ENCODE measurements at regions not wholly inside any gene's neighbourhood (a gene's known extent, or its start where the extent isn't known, plus 50 kb on each side); places are given as distances from the start of the nearest gene placed in this dataset.

DNA sequence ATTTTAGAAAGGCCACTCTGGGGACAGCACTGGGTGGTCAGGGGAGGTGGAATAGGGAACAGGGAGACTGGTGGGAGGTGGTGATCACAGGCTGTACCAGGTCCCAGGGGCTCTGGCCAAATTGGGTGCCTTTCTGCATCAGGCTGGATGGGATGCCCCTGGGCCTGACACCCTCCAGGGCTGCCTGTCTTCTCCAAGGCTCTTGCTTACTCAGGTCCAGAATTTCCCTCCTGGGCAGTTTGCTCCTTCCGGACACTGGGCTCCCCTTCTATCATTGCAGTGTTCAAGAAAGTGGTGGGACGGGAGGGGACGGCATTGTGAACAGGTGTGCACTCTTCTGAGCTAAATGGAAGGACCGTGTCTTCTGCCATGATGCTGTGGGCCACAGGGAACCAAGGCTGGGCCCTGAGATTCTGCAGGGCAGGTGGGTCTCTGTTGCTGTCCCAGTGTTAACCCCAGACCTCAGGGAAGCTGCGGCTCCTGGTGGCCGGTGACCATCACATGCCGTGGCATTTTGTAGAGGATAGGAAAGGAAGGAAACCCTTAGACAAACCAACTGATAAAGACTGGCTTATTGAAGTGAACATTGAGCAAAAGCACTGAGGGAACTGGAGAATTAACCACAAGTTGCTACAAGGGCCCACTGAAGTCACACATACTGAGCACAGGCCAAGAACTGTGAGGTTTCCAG is 93.7 kb upstream of the HS6ST1 start:
- no peak for DNase-seq (ENCODE audit: low read depth in 1 of 2, low spot score in 1 of 2)
- H3K4me3 ChIP-seq (replicated peaks; ENCODE audit: insufficient read depth, low read length) = no peak overlapping the region
- no peaks in the 10 kb centered on the region for H3K27me3 ChIP-seq (ENCODE audit: insufficient read depth, poor library complexity, severe bottlenecking)
- no peak overlapping the region for H3K27ac ChIP-seq (replicated peaks)
- TF ChIP-seq, protein P1, sequence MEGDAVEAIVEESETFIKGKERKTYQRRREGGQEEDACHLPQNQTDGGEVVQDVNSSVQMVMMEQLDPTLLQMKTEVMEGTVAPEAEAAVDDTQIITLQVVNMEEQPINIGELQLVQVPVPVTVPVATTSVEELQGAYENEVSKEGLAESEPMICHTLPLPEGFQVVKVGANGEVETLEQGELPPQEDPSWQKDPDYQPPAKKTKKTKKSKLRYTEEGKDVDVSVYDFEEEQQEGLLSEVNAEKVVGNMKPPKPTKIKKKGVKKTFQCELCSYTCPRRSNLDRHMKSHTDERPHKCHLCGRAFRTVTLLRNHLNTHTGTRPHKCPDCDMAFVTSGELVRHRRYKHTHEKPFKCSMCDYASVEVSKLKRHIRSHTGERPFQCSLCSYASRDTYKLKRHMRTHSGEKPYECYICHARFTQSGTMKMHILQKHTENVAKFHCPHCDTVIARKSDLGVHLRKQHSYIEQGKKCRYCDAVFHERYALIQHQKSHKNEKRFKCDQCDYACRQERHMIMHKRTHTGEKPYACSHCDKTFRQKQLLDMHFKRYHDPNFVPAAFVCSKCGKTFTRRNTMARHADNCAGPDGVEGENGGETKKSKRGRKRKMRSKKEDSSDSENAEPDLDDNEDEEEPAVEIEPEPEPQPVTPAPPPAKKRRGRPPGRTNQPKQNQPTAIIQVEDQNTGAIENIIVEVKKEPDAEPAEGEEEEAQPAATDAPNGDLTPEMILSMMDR (IDR thresholded peaks at IDR 0.05; ENCODE audit: insufficient read depth, low read length) = no peak
- TF ChIP-seq, protein P2, sequence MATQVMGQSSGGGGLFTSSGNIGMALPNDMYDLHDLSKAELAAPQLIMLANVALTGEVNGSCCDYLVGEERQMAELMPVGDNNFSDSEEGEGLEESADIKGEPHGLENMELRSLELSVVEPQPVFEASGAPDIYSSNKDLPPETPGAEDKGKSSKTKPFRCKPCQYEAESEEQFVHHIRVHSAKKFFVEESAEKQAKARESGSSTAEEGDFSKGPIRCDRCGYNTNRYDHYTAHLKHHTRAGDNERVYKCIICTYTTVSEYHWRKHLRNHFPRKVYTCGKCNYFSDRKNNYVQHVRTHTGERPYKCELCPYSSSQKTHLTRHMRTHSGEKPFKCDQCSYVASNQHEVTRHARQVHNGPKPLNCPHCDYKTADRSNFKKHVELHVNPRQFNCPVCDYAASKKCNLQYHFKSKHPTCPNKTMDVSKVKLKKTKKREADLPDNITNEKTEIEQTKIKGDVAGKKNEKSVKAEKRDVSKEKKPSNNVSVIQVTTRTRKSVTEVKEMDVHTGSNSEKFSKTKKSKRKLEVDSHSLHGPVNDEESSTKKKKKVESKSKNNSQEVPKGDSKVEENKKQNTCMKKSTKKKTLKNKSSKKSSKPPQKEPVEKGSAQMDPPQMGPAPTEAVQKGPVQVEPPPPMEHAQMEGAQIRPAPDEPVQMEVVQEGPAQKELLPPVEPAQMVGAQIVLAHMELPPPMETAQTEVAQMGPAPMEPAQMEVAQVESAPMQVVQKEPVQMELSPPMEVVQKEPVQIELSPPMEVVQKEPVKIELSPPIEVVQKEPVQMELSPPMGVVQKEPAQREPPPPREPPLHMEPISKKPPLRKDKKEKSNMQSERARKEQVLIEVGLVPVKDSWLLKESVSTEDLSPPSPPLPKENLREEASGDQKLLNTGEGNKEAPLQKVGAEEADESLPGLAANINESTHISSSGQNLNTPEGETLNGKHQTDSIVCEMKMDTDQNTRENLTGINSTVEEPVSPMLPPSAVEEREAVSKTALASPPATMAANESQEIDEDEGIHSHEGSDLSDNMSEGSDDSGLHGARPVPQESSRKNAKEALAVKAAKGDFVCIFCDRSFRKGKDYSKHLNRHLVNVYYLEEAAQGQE (IDR thresholded peaks at IDR 0.05; ENCODE audit: insufficient replicate concordance, low read depth) = no peak
- no peak for TF ChIP-seq POLR2AphosphoS5 (IDR thresholded peaks at IDR 0.05; ENCODE audit: low read depth)
- TF ChIP-seq GABPA (IDR thresholded peaks at IDR 0.05; ENCODE audit: low read depth) = no peak

DNA sequence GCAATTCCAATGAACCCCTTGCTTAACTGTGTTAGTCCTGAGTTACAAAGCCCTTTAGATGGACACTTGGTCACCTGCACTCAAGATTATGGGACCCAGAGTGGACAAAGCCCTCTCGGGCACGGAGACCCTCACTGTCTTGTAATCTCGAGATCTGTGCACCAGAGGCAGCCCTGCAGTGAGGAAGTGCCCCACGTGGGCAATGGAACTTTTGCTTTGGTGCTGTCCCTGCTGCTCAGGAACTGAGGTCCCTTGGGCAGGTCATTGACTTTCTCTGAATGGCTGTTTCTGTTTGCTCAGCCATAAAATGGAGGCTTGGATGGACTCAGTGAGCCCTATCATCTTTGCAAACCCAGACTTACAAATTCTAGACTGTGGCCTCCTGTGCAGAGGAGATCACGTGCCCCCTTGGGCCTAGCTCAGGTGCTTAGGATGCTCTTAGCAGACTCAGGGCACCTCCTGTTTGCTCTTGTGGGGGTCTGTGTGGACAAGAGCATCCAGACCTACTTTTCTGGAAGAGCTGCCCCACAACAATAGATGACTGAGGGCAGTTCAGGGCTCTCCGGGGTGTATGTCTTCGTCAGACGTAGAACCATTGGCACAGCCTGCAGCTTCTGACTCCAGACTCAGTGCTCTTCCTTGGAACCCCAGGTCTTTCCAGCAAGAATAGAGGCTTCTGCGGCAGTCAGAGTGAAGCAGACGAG is 94.5 kb upstream of the HS6ST1 start:
- Histone ChIP-seq H3K27ac (replicated peaks) (no peak overlapping the region), H3K4me3 (replicated peaks; ENCODE audit: insufficient read depth, low read length) (no peak overlapping the region), H3K27me3 (ENCODE audit: insufficient read depth, poor library complexity, severe bottlenecking) (no peaks in the 10 kb centered on the region)
- no peak for DNase-seq (ENCODE audit: low read depth in 1 of 2, low spot score in 1 of 2)
- TF ChIP-seq, protein P2 (IDR thresholded peaks at IDR 0.05; ENCODE audit: insufficient replicate concordance, low read depth) = no peak
- TF ChIP-seq SPI1 (IDR thresholded peaks at IDR 0.05; ENCODE audit: borderline replicate concordance, low read depth) = peak; percentile 54; the same call in 1 of the 2 replicates

DNA sequence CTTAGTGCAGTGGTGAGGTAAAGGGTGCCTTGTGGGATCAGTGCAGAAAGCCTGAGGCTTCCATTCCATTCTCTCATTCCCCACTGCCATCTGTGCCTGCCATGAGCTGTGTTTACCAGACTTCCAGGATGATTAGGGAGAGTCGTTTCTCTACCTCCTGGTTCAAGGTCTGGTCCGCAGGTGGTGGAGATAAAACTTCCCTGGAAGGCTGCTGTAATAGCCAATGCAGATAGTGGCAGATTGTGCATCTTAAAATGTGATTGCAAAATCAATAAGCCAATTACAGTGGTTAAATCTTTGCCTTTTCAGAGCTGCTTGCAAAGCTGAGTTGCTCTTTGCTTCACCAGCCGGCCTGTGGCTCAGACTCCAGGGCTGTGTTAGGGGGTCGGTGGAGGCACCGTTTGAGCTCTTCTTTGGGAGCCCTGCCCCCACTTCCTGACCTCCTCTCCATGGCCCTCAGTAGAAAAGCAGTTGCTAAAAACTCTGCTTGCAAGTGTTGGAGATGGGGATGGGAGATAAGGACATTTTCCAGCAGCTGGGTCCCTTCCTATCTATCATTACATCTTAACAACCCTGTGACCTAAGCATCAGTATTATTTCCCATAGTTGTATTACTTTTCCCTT is 95.2 kb upstream of the HS6ST1 start:
- Histone ChIP-seq H3K27me3 (ENCODE audit: insufficient read depth, poor library complexity, severe bottlenecking) (no peaks in the 10 kb centered on the region), H3K4me3 (replicated peaks; ENCODE audit: insufficient read depth, low read length) (no peak overlapping the region), H3K27ac (replicated peaks) (no peak overlapping the region)
- TF ChIP-seq, protein P2 (IDR thresholded peaks at IDR 0.05; ENCODE audit: insufficient replicate concordance, low read depth) = no peak
- no peak for TF ChIP-seq GABPA (IDR thresholded peaks at IDR 0.05; ENCODE audit: low read depth)
- no peak for TF ChIP-seq POLR2AphosphoS5 (IDR thresholded peaks at IDR 0.05; ENCODE audit: low read depth)
- no peak for TF ChIP-seq SPI1 (IDR thresholded peaks at IDR 0.05; ENCODE audit: borderline replicate concordance, low read depth)
- TF ChIP-seq, protein P1 (IDR thresholded peaks at IDR 0.05; ENCODE audit: insufficient read depth, low read length) = no peak
- no peak for DNase-seq (ENCODE audit: low read depth in 1 of 2, low spot score in 1 of 2)

Data from HL-60 (cell line).